HG03064 (cell line): ENCODE measurements at regions not wholly inside any gene's neighbourhood (a gene's known extent, or its start where the extent isn't known, plus 50 kb on each side); places are given as distances from the start of the nearest gene placed in this dataset.

Experiments used
- ATAC-seq: cut with Tn5 transposase; IDR thresholded peaks from one replicate; pipeline ENCODE4 v1.9.1; 2021; ENCODE audit warnings: low read depth; ENCODE audit not compliant: unreplicated experiment

DNA sequence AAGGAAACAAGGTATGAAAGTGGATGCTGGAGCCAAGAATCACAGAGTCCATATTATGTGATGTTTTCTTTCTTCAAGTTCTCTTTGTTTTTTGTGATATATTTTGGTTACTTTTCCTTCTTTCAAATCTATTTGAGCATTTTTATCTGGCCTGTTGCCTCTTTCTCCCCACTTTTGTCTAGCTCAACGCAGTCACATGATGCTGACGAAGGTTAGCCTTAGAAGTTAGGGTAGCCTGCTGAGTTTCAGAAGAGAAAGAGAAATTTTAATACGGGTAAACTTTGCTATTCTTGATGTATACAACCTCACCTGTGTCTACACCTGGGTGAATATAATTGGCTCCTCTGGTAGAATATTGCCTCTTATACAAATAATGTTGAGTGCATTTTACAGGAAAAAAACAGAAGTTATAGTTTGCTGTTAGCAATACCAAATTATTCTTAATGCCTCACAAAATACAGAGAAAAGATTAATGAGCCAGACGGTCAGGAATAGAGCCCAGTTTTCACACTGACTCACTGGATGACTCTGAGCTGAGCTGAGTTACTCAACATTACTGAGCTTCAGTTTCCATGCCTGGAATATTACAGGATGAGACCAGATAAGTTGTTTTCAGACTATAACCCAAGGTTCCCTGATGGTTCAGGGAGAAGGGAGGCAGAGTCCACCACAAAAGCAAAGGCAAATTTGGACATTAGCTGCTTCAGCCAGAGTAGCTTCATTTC lies 161.6 kb upstream of the BDNF start:
- ATAC-seq = no peak

DNA sequence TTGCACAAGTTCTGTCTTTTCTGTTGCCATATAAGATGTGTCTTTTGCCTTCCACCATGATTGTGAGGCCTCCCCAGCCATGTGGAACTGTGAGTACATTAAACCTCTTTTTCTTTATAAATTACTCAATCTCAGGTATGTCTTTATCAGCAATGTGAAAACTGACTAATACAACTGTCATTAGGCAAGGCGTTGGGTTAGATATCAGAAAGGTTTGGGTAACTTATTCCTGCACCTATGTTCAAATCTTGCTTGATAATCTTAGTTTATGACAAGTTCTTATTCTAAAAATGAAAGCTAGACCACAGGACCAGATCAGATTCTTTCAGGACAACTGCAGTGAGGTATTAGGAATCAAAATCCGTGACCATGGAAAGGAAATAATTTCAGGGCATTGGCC lies 160.6 kb upstream of the BDNF start:
- ATAC-seq = no peak

- no peak for ATAC-seq
These were observed 158.6 kb upstream of the BDNF start for GRCh38 chr11:27858866-27859265.

DNA sequence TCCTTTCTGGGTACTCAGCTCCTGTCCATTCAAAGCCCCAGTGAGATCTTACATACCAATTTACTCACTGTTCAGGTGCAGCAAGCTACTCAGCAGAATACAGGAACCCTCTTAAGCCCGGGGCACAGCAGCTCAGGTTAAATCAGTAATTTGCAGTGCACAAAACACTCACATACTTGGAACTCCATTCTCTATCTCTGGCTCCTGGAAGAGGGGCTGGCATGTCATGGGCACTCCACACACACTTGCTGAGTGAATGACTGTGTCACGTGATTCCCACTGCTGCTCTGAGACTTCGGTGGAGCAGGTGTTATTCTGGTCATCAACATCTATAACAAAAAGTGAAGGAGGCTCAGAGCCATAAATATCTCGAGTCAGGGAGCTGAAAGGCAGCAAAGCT lies 157.3 kb upstream of the BDNF start:
- no peak for ATAC-seq

- peak; percentile 57 for ATAC-seq
These were observed 156.8 kb upstream of the BDNF start for GRCh38 chr11:27857014-27857413.

DNA sequence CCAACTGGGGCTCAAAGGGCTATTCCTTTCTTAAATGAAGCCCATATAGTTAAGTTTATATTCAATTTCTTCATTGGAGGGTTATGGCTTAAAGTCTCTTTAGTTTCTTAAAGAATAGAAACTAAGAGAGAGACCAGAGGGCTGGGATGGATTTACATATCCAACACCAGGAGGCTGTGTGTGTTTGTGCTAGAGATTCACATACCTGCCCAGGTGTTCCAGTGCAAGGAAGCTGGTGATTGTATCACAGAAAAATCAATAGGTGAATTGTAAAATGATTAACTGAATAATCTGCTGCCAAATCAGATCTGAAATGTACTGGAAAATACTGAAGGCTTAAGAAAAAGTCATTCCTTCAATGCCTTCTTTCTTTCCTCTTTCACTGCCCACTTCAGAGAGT lies 148.2 kb upstream of the BDNF start:
- no peak for ATAC-seq

DNA sequence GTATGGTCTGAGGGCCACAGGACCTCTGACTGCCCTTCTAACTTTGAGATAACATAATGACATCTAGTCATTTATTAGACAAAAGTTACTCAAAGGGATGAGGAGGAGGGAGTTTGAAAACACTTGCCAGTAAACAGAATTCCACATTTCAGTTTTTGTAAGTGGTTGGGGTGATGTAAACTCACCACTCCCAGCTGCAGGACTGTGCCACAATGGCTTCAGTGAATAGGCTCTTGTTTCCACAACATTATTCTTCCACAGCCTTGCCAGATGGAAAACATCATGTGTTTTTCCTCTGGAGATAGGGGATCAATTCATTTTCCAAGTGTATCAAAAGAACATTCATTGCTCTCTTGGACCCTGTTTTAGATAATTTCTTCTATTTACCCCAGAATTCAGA lies 147.2 kb upstream of the BDNF start:
- ATAC-seq = no peak

- ATAC-seq = no peak
These were observed 142.0 kb upstream of the BDNF start for GRCh38 chr11:27842290-27842689.

GRCh38 chr11:27841023-27841422 lies 140.8 kb upstream of the BDNF start:
- no peak for ATAC-seq

GRCh38 chr11:27839226-27839913 lies 139.1 kb upstream of the BDNF start:
- no peak for ATAC-seq

GRCh38 chr11:27838674-27839073 lies 138.4 kb upstream of the BDNF start:
- no peak for ATAC-seq

- peak; percentile 89 for ATAC-seq
These were observed 137.8 kb upstream of the BDNF start for GRCh38 chr11:27837895-27838563.

DNA sequence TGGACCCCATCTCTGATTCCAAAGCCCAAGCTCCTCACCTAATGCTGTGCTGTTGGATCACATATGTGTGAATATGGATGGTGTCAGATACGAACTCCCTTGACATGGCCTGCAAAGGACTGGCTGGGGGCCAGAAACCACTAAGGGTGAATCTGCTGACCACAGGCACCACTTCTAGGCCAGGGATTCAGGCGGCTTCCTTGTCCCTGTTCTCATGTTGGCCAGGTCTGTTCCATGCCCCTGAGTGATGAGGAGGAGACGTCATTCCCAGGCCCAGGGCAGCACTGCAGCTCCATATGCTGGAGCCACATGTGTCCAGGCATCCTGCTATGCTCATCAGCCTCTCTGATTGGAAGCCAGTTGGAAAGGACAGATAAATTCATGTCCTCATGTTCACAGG lies 130.0 kb upstream of the BDNF start:
- ATAC-seq = no peak

GRCh38 chr11:27820249-27820648 lies 120.0 kb upstream of the BDNF start:
- no peak for ATAC-seq

- no peak for ATAC-seq
These were observed 115.9 kb upstream of the BDNF start for GRCh38 chr11:27816197-27816596.

GRCh38 chr11:27812341-27812740 lies 112.1 kb upstream of the BDNF start:
- ATAC-seq = no peak

GRCh38 chr11:27807596-27807995 lies 107.3 kb upstream of the BDNF start:
- no peak for ATAC-seq

- no peak for ATAC-seq
These were observed 105.9 kb upstream of the BDNF start for GRCh38 chr11:27806122-27806521.

- no peak for ATAC-seq
These were observed 96.0 kb upstream of the BDNF start for GRCh38 chr11:27795955-27796861.

DNA sequence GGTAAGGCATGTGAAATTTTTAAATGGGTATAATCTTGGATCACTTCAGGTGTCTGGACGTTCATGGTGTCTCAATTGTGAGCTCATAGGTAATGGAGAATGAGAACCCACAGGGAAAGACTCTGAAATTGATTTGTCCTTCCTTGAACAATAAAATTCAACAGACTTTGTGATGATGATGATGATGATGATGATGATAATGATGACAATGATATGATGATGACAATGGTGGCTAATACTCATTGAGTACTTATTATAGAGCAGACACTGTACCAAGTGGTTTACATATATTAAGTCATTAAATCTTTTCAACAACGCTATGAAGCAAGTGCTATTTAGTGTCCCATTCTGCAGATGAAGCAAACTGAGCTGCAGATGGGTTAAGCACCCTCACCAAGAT lies 86.6 kb upstream of the BDNF start:
- ATAC-seq = no peak

DNA sequence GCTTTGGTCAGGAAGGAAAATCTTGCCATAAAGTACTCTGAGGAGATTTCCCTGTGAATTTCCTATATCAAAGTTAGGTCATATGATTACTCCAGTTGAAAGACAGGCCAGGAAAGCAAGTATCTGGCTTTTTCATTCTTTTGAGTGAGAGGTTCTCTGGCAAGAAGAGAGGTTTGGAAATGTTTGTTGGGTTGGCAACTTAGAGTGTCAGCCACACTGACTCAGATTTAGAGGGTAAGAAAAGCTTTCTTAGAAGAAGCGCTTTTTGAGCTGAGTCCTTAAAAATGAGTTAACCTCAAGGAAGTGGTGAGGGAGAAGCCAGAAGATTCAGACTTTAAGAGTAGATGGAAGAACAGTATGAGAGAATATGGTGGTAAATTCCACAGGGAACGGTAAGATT lies 86.1 kb upstream of the BDNF start:
- ATAC-seq = no peak
